Fibroblast of villous mesenchyme (primary cell): ENCODE measurements at regions not wholly inside any gene's neighbourhood (a gene's known extent, or its start where the extent isn't known, plus 50 kb on each side); places are given as distances from the start of the nearest gene placed in this dataset.

ENCODE experiments used
- DNase-seq: peaks from one replicate; pipeline ENCODE4 v3.0.0-alpha.2; 2010; ENCODE audit warnings: low read depth
- H3K4me3 ChIP-seq: 2 replicates; pipeline ENCODE4 v1.5.1; 2011; ENCODE audit warnings: low read depth, mild to moderate bottlenecking, low read length
- TF ChIP-seq, protein P1 (sequence below): IDR thresholded peaks from 2 replicates; pipeline ENCODE4 v1.5.1; 2012; ENCODE audit warnings: low read depth, mild to moderate bottlenecking, low read length; ENCODE audit not compliant: insufficient read depth

- TF ChIP-seq, protein P1, sequence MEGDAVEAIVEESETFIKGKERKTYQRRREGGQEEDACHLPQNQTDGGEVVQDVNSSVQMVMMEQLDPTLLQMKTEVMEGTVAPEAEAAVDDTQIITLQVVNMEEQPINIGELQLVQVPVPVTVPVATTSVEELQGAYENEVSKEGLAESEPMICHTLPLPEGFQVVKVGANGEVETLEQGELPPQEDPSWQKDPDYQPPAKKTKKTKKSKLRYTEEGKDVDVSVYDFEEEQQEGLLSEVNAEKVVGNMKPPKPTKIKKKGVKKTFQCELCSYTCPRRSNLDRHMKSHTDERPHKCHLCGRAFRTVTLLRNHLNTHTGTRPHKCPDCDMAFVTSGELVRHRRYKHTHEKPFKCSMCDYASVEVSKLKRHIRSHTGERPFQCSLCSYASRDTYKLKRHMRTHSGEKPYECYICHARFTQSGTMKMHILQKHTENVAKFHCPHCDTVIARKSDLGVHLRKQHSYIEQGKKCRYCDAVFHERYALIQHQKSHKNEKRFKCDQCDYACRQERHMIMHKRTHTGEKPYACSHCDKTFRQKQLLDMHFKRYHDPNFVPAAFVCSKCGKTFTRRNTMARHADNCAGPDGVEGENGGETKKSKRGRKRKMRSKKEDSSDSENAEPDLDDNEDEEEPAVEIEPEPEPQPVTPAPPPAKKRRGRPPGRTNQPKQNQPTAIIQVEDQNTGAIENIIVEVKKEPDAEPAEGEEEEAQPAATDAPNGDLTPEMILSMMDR = no peak
- H3K4me3 ChIP-seq = no peak overlapping the region
- DNase-seq = no peak
These were observed 119.5 kb upstream of the EPHA4 start for GRCh38 chr2:221691571-221691970.

DNA sequence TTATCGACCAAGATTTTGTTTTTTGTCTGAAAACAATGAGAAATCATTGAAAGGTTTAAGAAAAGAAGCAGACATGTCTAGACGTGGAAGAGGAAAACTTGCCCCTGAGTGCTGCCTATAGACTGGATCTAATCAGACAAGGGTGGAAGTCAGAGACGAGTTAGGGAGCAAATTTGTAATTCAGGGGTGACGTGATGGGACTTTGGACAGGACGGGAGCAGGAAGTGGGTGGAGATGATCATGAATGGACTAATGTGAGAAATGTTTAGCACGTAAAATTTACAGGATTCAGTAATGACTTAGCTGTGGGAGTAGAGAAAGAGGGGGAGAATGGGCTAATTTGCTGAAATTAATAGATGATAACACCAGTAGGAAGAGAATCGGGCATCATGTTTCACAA, 117.0 kb upstream of the EPHA4 start:
- no peak overlapping the region for H3K4me3 ChIP-seq
- TF ChIP-seq, protein P1 = no peak
- DNase-seq = no peak

GRCh38 chr2:221680548-221680947, 108.4 kb upstream of the EPHA4 start:
- no peak for DNase-seq
- H3K4me3 ChIP-seq = no peak overlapping the region
- TF ChIP-seq, protein P1 = no peak

- TF ChIP-seq, protein P1 = no peak
- DNase-seq = no peak
- H3K4me3 ChIP-seq = no peak overlapping the region
These were observed 105.6 kb upstream of the EPHA4 start for GRCh38 chr2:221677688-221678087.

GRCh38 chr2:221676566-221677172, 104.6 kb upstream of the EPHA4 start:
- TF ChIP-seq, protein P1 = no peak
- no peak for DNase-seq
- H3K4me3 ChIP-seq = no peak overlapping the region

DNA sequence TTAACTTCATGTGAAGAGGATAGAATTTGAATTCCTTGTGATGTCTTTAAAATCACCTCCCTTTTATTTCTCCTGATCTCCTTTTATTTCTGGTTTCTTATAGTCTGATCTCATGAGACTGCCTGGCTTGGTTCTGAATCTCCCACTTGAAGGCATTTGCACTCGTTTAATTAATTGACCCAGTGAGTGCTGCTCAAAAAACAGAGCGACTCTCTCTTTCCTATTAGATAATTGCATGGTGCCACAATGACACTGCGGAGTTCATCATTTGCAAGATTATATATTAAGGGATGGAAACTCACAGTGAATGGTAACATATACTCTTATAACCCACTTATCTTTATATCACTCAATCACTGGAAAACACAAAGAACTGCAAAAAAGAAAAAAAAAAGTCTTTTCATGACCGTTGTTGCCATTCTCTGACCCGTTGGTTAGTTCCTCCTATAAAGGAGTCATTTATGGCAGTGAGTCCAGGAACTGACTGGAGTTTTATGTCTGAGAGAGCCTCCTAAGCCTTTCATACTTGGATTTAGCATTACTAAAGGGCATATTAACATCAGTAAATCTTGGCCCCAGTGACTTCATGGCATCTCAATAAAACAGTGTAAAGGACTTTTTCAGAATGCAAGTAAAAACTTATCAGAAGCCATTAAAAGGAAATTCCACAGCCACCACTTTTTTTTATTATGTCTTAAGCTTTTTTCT, 103.3 kb upstream of the EPHA4 start:
- no peak overlapping the region for H3K4me3 ChIP-seq
- TF ChIP-seq, protein P1 = no peak
- DNase-seq = no peak
